HepG2 (cell line): ENCODE measurements at regions not wholly inside any gene's neighbourhood (a gene's known extent, or its start where the extent isn't known, plus 50 kb on each side); places are given as distances from the start of the nearest gene placed in this dataset.

Experiments used
- ATAC-seq: fragments of 200-7000 bp; cut with Tn5 transposase; 3 replicates; pipeline ENCODE4 v1.9.1; 2020; ENCODE audit warnings: mild to moderate bottlenecking, moderate library complexity
- BruUV-seq: library from RNA; stranded (reverse); fragments of 400-500 nt; replicated peaks from 2 replicates; lab custom pipeline; 2021; lab: Mats Ljungman, UMichigan
- CTCF ChIA-PET: fragments of 300-600 bp; formaldehyde crosslinking; extraction: SDS; loops from one replicate; lab custom pipeline; 2021; ENCODE audit warnings: low total read pairs, inconsistent platforms, low intra/inter-chr PET ratio; lab: Yijun Ruan, JAX
- POLR2A ChIA-PET: fragments of 350-600 bp; sonication (Branson Sonifier 250); formaldehyde crosslinking; loops from one replicate; lab custom pipeline; 2020; ENCODE audit warnings: antibody characterized with exemption, inconsistent platforms; lab: Yijun Ruan, JAX
- DNase-seq: peaks from one replicate; pipeline ENCODE4 v3.0.0-alpha.2; 2015; ENCODE audit warnings: low spot score
- FAIRE-seq: peaks from 3 replicates; lab custom pipeline; 2011; peaks lifted over from hg19 to GRCh38; lab: Jason Lieb, UNC
- H2AFZ ChIP-seq: one replicate; pipeline ENCODE4 v1.6.1; 2011; ENCODE audit warnings: low read length, inconsistent platforms
- H3K27ac ChIP-seq: fragments of 300-600 bp; 3 replicates; pipeline ENCODE4 v1.8.0; 2011; ENCODE audit warnings: mixed run types, mild to moderate bottlenecking, mixed read lengths, low read length, inconsistent platforms; ENCODE audit not compliant: insufficient read depth; ENCODE audit errors: extremely low read length
- H3K27me3 ChIP-seq, 2 experiments: fragments of 200-600 bp in 1 of 2; 2 replicates in 1 of 2; 3 replicates in 1 of 2; pipeline versions ENCODE4 v1.6.0 to v1.8.0; 2011; ENCODE audit warnings: low read length in 2 of 2, mild to moderate bottlenecking in 2 of 2, moderate library complexity in 2 of 2, inconsistent platforms in 1 of 2; ENCODE audit not compliant: insufficient read depth in 2 of 2, control insufficient read depth in 1 of 2
- H3K36me3 ChIP-seq, 2 experiments: fragments of 200-600 bp in 1 of 2; replicated peaks in 1 of 2; 2 replicates in 1 of 2; 3 replicates in 1 of 2; pipeline versions ENCODE4 v1.5.1 to v1.8.0; 2011; ENCODE audit warnings: low read length in 2 of 2, inconsistent platforms in 1 of 2; ENCODE audit not compliant: insufficient read depth in 2 of 2, control insufficient read depth in 1 of 2
- H3K4me1 ChIP-seq: 2 replicates; pipeline ENCODE4 v1.5.1; 2012; ENCODE audit warnings: low read length, inconsistent platforms; ENCODE audit not compliant: insufficient read depth
- H3K4me2 ChIP-seq: 2 replicates; pipeline ENCODE4 v1.6.0; 2011; ENCODE audit warnings: low read depth, low read length, inconsistent platforms
- H3K4me3 ChIP-seq, 3 experiments: fragments of 200-600 bp in 1 of 3; sonication (generic), shearing (Covaris generic) in 1 of 3; replicated peaks in 1 of 3; 2 replicates each; pipeline ENCODE4 v1.5.1; 2011 to 2016; ENCODE audit warnings: low read length in 3 of 3, inconsistent platforms in 2 of 3, low read depth in 2 of 3, mild to moderate bottlenecking in 2 of 3, control low read depth in 1 of 3, mixed read lengths in 1 of 3; ENCODE audit not compliant: insufficient read depth in 1 of 3
- H3K79me2 ChIP-seq: one replicate; pipeline ENCODE4 v1.6.1; 2011; ENCODE audit warnings: low read length, inconsistent platforms; ENCODE audit not compliant: insufficient read depth
- H3K9ac ChIP-seq: 2 replicates; pipeline ENCODE4 v1.6.0; 2011; ENCODE audit warnings: mild to moderate bottlenecking, low read depth, low read length, inconsistent platforms; ENCODE audit not compliant: insufficient read depth
- H3K9me3 ChIP-seq: 2 replicates; pipeline ENCODE4 v1.5.1; 2012; ENCODE audit warnings: mild to moderate bottlenecking, low read length
- H4K20me1 ChIP-seq: 2 replicates; pipeline ENCODE4 v1.6.0; 2011; ENCODE audit warnings: inconsistent platforms, mild to moderate bottlenecking, low read length, moderate library complexity; ENCODE audit not compliant: insufficient read depth
- CREM ChIP-seq, 2 experiments: sonication (generic) in 1 of 2; formaldehyde crosslinking in 1 of 2; IDR thresholded peaks; 2 replicates each; pipeline versions ENCODE4 v1.4.0 to v1.6.1; 2016 to 2020; ENCODE audit warnings: antibody characterized with exemption in 1 of 2, mild to moderate bottlenecking in 1 of 2, missing genetic modification reagents in 1 of 2
- KAT8 ChIP-seq: IDR thresholded peaks from 2 replicates; pipeline ENCODE4 v1.6.1; 2016; ENCODE audit warnings: missing genetic modification reagents, missing compliant biosample characterization
- RARA ChIP-seq: IDR thresholded peaks from 2 replicates; pipeline ENCODE4 v1.6.1; 2016; ENCODE audit warnings: missing genetic modification reagents, missing compliant biosample characterization
- SAFB2 ChIP-seq: sonication (generic); formaldehyde crosslinking; IDR thresholded peaks from 2 replicates; pipeline ENCODE4 v1.5.1; 2020; ENCODE audit warnings: missing genetic modification reagents, low read depth, mild to moderate bottlenecking, borderline replicate concordance
- TRIM24 ChIP-seq: sonication (generic); formaldehyde crosslinking; IDR thresholded peaks from 2 replicates; pipeline ENCODE4 v1.8.0; 2022; ENCODE audit warnings: mild to moderate bottlenecking, missing genetic modification reagents
- ZNF121 ChIP-seq: sonication (generic); formaldehyde crosslinking; IDR thresholded peaks from 2 replicates; pipeline ENCODE4 v1.5.0; 2020; ENCODE audit warnings: mild to moderate bottlenecking, missing genetic modification reagents
- ZNF383 ChIP-seq: sonication (generic); formaldehyde crosslinking; IDR thresholded peaks from 2 replicates; pipeline ENCODE4 v1.4.0; 2020; ENCODE audit warnings: missing genetic modification reagents, mild to moderate bottlenecking, borderline replicate concordance
- ZNF451 ChIP-seq: sonication (generic); formaldehyde crosslinking; IDR thresholded peaks from 2 replicates; pipeline ENCODE4 v1.5.0; 2020; ENCODE audit warnings: mild to moderate bottlenecking, missing genetic modification reagents
- ZNF549 ChIP-seq: sonication (generic); formaldehyde crosslinking; IDR thresholded peaks from 2 replicates; pipeline ENCODE4 v1.5.0; 2020; ENCODE audit warnings: missing genetic modification reagents
- ZNF703 ChIP-seq: sonication (generic); formaldehyde crosslinking; IDR thresholded peaks from 2 replicates; pipeline ENCODE4 v1.5.1; 2020; ENCODE audit warnings: missing genetic modification reagents, mild to moderate bottlenecking, moderate library complexity, borderline replicate concordance
- ZSCAN29 ChIP-seq: sonication (generic); formaldehyde crosslinking; conservative IDR thresholded peaks from 2 replicates; pipeline ENCODE4 v1.4.0; 2020; ENCODE audit warnings: mild to moderate bottlenecking, missing genetic modification reagents
- WGBS: methylation state at CpG from one replicate; pipeline ENCODE4 v1.1.6; 2017; ENCODE audit warnings: low lambda C conversion rate; 5-methylcytosine and 5-hydroxymethylcytosine counted together
- in situ Hi-C: cut with HindIII; loops from 2 replicates; pipeline ENCODE4 v1.10.0; 2017; ENCODE audit warnings: low pct_unique_long_range_greater_than_20kb; ENCODE audit not compliant: extremely low pct_ligation_motif_present
- intact Hi-C: fragments of 100-400 bp; cut with micrococcal nuclease; formaldehyde crosslinking; loops from one replicate; pipeline ENCODE4 v1.10.0; 2022; ENCODE audit not compliant: unreplicated experiment
- TF ChIP-seq, protein P1 (sequence below): IDR thresholded peaks from 2 replicates; pipeline ENCODE4 v1.6.1; 2016; ENCODE audit warnings: mild to moderate bottlenecking
- TF ChIP-seq, protein P2 (sequence below): sonication (generic); formaldehyde crosslinking; IDR thresholded peaks from 2 replicates; pipeline ENCODE4 v1.4.0; 2020; ENCODE audit warnings: mild to moderate bottlenecking, missing genetic modification reagents
- TF ChIP-seq, protein P3 (sequence below): IDR thresholded peaks from 2 replicates; pipeline ENCODE4 v1.6.1; 2016; ENCODE audit warnings: mild to moderate bottlenecking, missing biosample characterization, missing genetic modification reagents
- TF ChIP-seq, protein P4 (sequence below): sonication (generic); formaldehyde crosslinking; IDR thresholded peaks from 2 replicates; pipeline ENCODE4 v1.5.0; 2020; ENCODE audit warnings: missing genetic modification reagents, mild to moderate bottlenecking, borderline replicate concordance

DNA sequence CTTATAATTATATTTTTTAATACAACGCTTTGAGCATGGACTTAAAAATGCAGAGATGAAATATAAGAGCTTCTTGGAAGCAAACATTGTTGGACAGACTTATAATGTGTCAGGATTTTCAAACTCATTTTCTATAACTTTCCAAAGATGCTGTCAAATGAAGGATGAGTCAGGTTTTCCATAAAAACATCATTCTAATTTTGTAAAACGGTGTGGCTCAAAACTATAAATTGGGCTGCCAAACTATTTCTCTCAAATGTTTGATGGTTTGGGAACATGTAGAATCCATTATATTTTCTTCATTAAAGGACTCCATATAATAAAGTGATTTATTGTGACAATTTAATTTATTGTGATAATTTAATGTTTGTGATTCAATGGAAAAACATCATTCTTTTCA, 511.2 kb downstream of the USP25 start (continued):
- TF ChIP-seq, protein P1, sequence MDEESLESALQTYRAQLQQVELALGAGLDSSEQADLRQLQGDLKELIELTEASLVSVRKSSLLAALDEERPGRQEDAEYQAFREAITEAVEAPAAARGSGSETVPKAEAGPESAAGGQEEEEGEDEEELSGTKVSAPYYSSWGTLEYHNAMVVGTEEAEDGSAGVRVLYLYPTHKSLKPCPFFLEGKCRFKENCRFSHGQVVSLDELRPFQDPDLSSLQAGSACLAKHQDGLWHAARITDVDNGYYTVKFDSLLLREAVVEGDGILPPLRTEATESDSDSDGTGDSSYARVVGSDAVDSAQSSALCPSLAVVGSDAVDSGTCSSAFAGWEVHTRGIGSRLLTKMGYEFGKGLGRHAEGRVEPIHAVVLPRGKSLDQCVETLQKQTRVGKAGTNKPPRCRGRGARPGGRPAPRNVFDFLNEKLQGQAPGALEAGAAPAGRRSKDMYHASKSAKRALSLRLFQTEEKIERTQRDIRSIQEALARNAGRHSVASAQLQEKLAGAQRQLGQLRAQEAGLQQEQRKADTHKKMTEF (CRISPR knock-in tag): no peak
- TF ChIP-seq, protein P2, sequence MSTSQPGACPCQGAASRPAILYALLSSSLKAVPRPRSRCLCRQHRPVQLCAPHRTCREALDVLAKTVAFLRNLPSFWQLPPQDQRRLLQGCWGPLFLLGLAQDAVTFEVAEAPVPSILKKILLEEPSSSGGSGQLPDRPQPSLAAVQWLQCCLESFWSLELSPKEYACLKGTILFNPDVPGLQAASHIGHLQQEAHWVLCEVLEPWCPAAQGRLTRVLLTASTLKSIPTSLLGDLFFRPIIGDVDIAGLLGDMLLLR (CRISPR knock-in tag): no peak
- TF ChIP-seq CREM (IDR thresholded peaks at IDR 0.05) (no peak), CREM (CRISPR knock-in tag; IDR thresholded peaks at IDR 0.05) (no peak)

DNA sequence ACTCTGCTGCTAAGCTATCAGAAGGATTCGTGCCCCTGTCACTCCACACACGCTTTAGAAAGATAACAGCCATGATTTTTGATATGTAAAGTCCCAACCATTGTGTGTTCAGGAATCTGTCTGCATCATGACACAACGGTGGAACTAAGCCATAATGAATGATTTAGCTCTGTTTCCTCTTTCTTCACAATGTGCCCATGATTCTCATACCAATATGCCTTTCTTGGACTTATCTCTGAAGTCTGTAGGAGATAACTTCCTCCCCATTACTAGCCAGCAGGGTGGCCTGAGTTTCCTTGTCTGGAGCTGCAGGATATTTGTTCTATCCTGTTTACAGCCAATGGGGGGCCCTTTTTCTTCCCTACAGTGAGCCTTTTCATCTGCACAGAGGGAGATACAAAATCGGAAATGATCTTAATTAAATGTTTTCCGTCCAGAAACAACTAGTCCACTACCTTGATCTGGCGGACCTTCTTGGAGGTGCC, 511.7 kb downstream of the USP25 start:
- in situ Hi-C loops: no loop called here
- WGBS: 14% methylated on average over 6 of the region's 6 CpGs
- BruUV-seq: no TSS peak
- Histone ChIP-seq H3K9ac (no peak overlapping the region), H3K4me2 (no peak overlapping the region), H3K4me1 (no peaks in the 10 kb centered on the region), H3K9me3 (no peaks in the 10 kb centered on the region), H4K20me1 (no peaks in the 10 kb centered on the region), H3K27ac (no peak overlapping the region), H3K4me3 (no peak overlapping the region), H3K79me2 (no peaks in the 10 kb centered on the region), H3K27me3 (no peaks in the 10 kb centered on the region), H2AFZ (no peak overlapping the region), H3K36me3 (no peaks in the 10 kb centered on the region)
- POLR2A ChIA-PET: no interaction called here
- intact Hi-C loops: no loop called here
- DNase-seq (no peak), ATAC-seq (no peak), FAIRE-seq (no peak)
- CTCF ChIA-PET: no interaction called here
- TF ChIP-seq ZNF549 (CRISPR knock-in tag): no peak
- no peak for TF ChIP-seq ZNF121 (CRISPR knock-in tag)
- TF ChIP-seq, protein P3, sequence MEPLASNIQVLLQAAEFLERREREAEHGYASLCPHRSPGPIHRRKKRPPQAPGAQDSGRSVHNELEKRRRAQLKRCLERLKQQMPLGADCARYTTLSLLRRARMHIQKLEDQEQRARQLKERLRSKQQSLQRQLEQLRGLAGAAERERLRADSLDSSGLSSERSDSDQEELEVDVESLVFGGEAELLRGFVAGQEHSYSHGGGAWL (CRISPR knock-in tag): no peak
- TF ChIP-seq KAT8: no peak
- TF ChIP-seq RARA (CRISPR knock-in tag): no peak
- no peak for TF ChIP-seq TRIM24 (CRISPR knock-in tag)
- TF ChIP-seq, protein P4, sequence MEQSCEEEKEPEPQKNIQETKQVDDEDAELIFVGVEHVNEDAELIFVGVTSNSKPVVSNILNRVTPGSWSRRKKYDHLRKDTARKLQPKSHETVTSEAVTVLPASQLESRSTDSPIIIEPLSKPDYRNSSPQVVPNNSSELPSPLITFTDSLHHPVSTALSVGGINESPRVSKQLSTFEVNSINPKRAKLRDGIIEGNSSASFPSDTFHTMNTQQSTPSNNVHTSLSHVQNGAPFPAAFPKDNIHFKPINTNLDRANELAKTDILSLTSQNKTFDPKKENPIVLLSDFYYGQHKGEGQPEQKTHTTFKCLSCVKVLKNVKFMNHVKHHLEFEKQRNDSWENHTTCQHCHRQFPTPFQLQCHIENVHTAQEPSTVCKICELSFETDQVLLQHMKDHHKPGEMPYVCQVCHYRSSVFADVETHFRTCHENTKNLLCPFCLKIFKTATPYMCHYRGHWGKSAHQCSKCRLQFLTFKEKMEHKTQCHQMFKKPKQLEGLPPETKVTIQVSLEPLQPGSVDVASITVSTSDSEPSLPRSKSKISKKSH (CRISPR knock-in tag): no peak
- no peak for TF ChIP-seq ZNF703 (CRISPR knock-in tag)
- TF ChIP-seq ZNF451 (CRISPR knock-in tag): no peak
- no peak for TF ChIP-seq SAFB2 (CRISPR knock-in tag)
- TF ChIP-seq ZNF383: no peak
- TF ChIP-seq ZSCAN29 (CRISPR knock-in tag): no peak
